ENCODE measurements at regions not wholly inside any gene's neighbourhood (a gene's known extent, or its start where the extent isn't known, plus 50 kb on each side); places are given as distances from the start of the nearest gene placed in this dataset.
A peak's percentile ranks its signal among the peaks of the same experiment; 100 is the strongest.
"Not testable (repeated sequence)": the region's sequence is repeated elsewhere in the genome, so short reads cannot be mapped to it uniquely, and the experiment has no call there.

DNA sequence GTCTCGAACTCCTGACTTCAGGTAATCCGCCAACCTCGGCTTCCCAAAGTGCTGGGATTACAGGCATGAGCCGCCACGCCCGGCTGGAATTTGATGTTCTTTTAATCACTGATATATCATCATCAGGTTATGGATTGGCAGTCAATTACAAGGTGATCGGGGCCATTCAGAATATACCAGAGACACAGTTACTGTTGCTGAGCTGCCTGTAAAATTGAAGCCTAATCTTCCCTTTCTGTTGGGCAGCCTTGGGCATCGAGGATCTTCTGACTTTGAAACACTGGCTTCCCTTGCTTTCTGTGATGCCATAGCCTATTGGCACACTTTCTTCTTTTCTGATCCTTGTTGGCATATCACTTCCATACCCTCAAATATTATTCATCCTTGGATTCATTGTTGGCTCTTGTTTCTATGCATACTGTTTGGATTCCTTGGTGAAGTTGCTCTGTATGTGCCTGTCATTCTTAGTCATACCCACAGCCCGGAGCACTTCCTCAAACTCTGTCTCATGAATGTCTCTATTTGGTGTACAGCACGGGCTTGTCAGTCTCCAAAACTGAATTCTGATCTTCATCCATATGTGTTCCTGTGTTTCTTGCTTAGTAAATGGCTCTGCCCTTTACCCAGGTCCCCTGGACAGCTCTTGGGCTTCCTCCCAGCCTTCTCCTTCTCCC, 85.6 kb upstream of the CRYM start:
- DNase-seq (ENCODE audit: low read depth): peak; percentile 15

GRCh38 chr16:21361612-21362227, 83.6 kb upstream of the CRYM start:
- peak; percentile 64 for DNase-seq (ENCODE audit: low read depth)

DNA sequence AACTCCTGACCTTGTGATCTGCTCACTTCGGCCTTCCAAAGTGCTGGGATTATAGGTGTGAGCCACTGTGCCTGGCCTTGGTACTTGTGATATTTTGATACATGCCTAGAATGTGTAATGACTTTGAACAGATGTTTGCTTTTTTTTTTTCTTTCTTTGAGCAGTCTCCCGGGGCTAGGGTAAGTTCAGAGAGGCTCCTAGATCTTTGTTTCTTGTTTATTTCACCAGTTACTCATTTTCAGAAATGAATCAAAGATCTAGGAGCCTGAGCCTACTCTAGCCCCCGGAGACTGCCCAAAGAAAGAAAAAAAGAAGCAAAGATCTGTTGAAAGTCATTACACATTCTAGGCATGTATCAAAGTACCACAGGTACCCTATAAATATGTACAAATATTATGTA, 83.0 kb upstream of the CRYM start:
- peak; percentile 20 for DNase-seq (ENCODE audit: low read depth)

DNA sequence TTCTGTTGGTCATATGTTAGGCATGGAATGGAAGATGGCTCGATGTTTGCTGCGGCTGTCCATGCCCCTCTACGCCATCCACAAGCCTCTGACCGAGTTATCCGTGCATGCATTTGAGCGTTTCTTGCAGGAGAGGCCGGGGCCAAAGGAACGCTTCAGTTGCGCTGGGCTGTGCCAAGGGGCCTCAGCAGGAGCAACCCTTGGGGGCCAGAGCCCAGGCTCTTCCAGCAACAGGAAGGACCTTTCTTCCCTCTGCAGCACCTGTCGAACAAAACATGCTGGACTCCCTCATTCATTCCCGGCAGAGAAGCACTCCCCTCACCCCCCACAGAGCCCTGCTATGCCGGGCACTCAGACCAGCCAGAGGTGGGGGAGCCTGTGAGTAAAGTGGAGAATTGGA, 81.4 kb upstream of the CRYM start:
- not testable (repeated sequence) for DNase-seq (ENCODE audit: low read depth)

DNA sequence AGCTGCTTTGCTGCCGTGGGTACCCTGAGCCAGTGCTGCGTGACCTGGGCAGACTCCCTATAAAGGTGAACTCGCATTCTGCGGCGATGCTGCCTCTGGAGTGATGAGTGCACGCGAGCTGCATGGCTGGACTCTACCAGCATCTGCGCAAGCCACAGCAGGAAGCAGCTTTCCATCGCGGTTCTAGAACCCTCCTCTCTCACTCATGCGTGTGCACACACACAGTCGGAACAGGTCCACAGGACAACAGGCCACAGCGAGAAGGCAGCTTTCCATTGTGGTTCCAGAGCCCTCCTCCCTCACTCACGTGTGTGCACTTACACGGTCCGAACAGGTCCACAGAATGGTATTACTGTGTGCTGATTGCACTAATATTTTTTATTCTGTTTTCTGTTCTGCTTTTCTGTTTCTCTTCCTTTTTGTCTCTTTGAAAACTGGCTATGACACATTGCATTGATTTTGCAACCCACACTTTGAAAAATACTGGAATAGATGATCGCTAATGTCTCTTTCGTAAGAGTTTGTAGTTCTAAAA, 80.2 kb upstream of the CRYM start:
- not testable (repeated sequence) for DNase-seq (ENCODE audit: low read depth)

DNA sequence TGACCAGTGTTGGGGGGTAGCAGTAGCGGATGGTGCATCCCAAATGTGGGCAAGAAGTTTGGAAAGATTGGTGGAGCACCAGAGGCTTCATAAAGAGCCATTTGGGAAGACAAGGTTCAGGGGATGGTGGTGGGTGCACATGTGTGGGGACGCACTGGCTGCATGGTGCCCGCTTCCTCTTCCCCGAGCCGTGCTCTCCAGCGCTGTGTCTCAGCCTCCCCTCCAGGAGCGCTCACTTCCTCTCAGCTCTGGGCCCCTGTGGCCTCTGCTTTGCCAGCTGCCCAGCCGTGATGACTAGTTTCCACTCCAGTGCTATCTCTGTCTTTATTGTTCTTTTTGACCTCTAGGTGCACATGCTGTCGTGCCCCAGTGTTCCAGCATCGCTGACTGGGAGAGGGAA, 78.2 kb upstream of the CRYM start:
- not testable (repeated sequence) for DNase-seq (ENCODE audit: low read depth)

DNA sequence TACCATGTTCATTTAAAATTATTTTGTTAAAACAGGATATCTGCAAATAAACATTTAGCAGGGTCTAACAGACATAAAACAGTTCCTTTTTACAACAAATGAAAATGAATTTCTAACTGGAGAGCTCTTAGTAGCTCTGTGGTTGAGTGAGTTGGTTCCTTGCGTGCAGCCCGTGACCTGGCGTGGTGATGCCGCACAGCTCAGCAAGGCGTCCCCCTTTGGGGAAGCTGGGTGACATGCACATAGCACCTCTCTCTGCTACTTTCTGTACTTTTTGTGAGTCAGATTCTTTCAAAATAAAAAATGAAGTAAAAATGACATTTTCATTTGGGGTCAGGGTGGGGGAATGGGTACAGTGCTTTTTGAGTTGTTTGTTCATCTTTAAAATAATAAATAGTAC, 73.3 kb upstream of the CRYM start:
- DNase-seq (ENCODE audit: low read depth): not testable (repeated sequence)

- DNase-seq (ENCODE audit: low read depth): not testable (repeated sequence)
Observed at GRCh38 chr16:21350851-21351250, 72.8 kb upstream of the CRYM start.

GRCh38 chr16:21349336-21349735, 71.2 kb upstream of the CRYM start:
- DNase-seq (ENCODE audit: low read depth): not testable (repeated sequence)

GRCh38 chr16:21348815-21349214, 70.7 kb upstream of the CRYM start:
- DNase-seq (ENCODE audit: low read depth): not testable (repeated sequence)

GRCh38 chr16:21347538-21347937, 69.4 kb upstream of the CRYM start:
- not testable (repeated sequence) for DNase-seq (ENCODE audit: low read depth)

DNA sequence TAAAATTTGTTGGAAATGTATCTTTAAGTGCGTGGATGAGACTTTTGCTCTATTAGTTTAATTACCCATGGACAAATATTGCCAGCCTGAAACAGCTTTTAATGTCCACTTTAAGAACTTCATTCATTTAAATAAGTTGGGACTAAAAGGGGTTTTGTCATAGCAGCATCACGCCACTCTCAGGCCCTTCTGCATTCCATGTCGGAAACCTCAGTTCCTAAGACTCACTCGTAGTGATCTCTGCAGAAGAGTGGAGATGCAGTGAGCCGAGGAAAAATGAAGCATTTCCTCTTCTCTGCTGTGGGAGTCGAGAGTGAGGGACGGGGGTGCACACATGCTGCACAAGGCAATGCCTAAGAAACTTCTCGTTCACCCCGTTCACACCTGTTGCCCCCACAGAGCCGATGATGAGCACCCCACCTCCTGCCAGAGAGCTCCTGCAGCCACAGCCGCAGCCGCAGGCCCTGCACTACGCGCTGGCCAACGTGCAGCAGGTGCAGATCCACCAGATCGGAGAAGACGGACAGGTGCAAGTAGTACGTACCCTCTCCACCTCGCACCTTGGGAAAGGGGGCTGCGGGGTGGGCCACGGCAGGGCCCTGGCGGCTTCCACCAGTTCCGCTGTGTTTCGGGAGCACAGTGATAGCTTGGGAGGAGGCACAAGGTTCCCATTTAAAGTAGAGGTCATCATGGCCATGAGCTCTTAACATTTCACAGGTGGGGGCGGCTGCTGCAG, 68.8 kb upstream of the CRYM start:
- not testable (repeated sequence) for DNase-seq (ENCODE audit: low read depth)

DNA sequence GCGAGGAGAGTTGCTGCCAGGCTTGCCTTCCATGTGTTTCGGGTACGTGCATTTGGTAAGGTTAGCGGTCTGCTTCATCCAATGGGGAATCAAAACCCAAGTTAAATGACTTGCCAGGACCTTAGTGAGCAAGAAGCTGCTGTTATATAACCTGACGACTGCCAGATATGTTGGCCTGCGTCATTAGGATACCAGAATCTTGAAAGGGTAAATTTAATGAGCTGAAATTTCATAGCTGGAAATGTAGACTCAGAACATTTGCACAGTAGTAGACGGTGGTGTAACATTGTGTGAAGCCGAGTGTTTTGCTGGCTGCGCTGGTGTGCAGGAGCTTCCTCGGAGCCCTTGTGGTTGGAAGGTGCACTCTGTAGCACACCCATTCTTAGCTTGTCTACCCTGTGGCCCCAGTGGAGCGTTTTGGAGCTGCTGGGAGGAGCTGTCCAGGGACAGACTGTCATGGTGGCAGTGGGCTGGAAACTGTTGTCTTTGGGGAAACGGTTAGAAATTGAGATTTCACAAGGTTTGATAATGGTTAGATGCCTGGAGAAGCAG, 66.3 kb upstream of the CRYM start:
- not testable (repeated sequence) for DNase-seq (ENCODE audit: low read depth)

GRCh38 chr16:21341101-21341500, 63.0 kb upstream of the CRYM start:
- no peak for DNase-seq (ENCODE audit: low read depth)

GRCh38 chr16:21339941-21340340, 61.9 kb upstream of the CRYM start:
- DNase-seq (ENCODE audit: low read depth): no peak

GRCh38 chr16:21339269-21339641, 61.2 kb upstream of the CRYM start:
- DNase-seq (ENCODE audit: low read depth): no peak

GRCh38 chr16:21338537-21339268, 60.6 kb upstream of the CRYM start:
- DNase-seq (ENCODE audit: low read depth): no peak

GRCh38 chr16:21336231-21336630, 58.1 kb upstream of the CRYM start:
- no peak for DNase-seq (ENCODE audit: low read depth)

- DNase-seq (ENCODE audit: low read depth): not testable (repeated sequence)
Observed at GRCh38 chr16:21334188-21335146, 56.4 kb upstream of the CRYM start.

- not testable (repeated sequence) for DNase-seq (ENCODE audit: low read depth)
Observed at GRCh38 chr16:21333683-21334082, 55.6 kb upstream of the CRYM start.

Data from myocyte (in vitro differentiated cells).